Left lung (tissue), 4 donors: ENCODE measurements at regions not wholly inside any gene's neighbourhood (a gene's known extent, or its start where the extent isn't known, plus 50 kb on each side); places are given as distances from the start of the nearest gene placed in this dataset.

Source experiments
- ATAC-seq: fragments of 200-7000 bp; cut with Tn5 transposase; one replicate; pipeline ENCODE4 v1.9.1; 2020; ENCODE audit warnings: moderate library complexity
- DNase-seq, 4 donors: peaks; one replicate each; pipeline ENCODE4 v3.0.0-alpha.2; 2013 to 2020
- H3K27ac ChIP-seq, 2 donors: fragments of 200-600 bp; sonication (generic) in 1 of 2; one replicate each; pipeline versions ENCODE4 v1.5.0 to v1.8.0; 2020 to 2021
- H3K27me3 ChIP-seq, 2 donors: fragments of 200-600 bp; sonication (generic) in 1 of 2; one replicate each; pipeline versions ENCODE4 v1.5.0 to v1.8.0; 2020 to 2021
- H3K36me3 ChIP-seq, 2 donors: fragments of 200-600 bp; sonication (generic) in 1 of 2; one replicate each; pipeline versions ENCODE4 v1.5.0 to v1.8.0; 2020 to 2021
- H3K4me1 ChIP-seq, 2 donors: fragments of 200-600 bp; one replicate each; pipeline ENCODE4 v1.8.0; 2021
- H3K4me3 ChIP-seq, 2 donors: fragments of 200-600 bp; sonication (generic) in 1 of 2; one replicate each; pipeline versions ENCODE4 v1.5.0 to v1.8.0; 2020 to 2021; ENCODE audit warnings: mild to moderate bottlenecking in 1 of 2
- H3K9me3 ChIP-seq, 2 donors: fragments of 200-600 bp; sonication (generic) in 1 of 2; one replicate each; pipeline versions ENCODE4 v1.5.0 to v1.8.0; 2020 to 2021
- CTCF ChIP-seq, 2 donors: fragments of 200-600 bp; sonication (generic) in 1 of 2; IDR thresholded peaks; one replicate each; pipeline versions ENCODE4 v1.5.0 to v1.8.0; 2021; ENCODE audit warnings: antibody characterized with exemption in 2 of 2
- intact Hi-C, 2 donors: fragments of 100-400 bp; cut with DNase I; formaldehyde crosslinking; loops; one replicate each; pipeline versions ENCODE4 v1.11.2 to v1.14.2; 2022
- donor health status: DM: no; HTN: yes; CAD: no.
- donor health status: DM: no; HTN: no; CAD: no.

- no peak for ATAC-seq
- no peaks in the 10 kb centered on the region for H3K4me1 ChIP-seq
- no peak for TF ChIP-seq CTCF (IDR thresholded peaks at IDR 0.05)
- no peaks in the 10 kb centered on the region for H3K36me3 ChIP-seq
- no peaks in the 10 kb centered on the region for H3K27me3 ChIP-seq
- no peak for DNase-seq
- no peaks in the 10 kb centered on the region for H3K9me3 ChIP-seq
- intact Hi-C loops, result no loop called here
- H3K4me3 ChIP-seq, result no peak overlapping the region
- no peak overlapping the region for H3K27ac ChIP-seq
Measured at GRCh38 chr5:89769975-89770374, 639.6 kb downstream of the CETN3 start.

- no peak for ATAC-seq
Measured at GRCh38 chr5:89759802-89760201, 649.8 kb downstream of the CETN3 start.

GRCh38 chr5:89758146-89758545 is 651.4 kb downstream of the CETN3 start:
- Histone ChIP-seq H3K4me3 (no peak overlapping the region), H3K9me3 (no peaks in the 10 kb centered on the region), H3K27me3 (no peaks in the 10 kb centered on the region), H3K4me1 (no peaks in the 10 kb centered on the region), H3K36me3 (no peaks in the 10 kb centered on the region), H3K27ac (no peak overlapping the region)
- ATAC-seq, result no peak
- intact Hi-C loops, result no loop called here
- TF ChIP-seq CTCF (IDR thresholded peaks at IDR 0.05), result no peak
- DNase-seq, result no peak

More at GRCh38 chr5:89759802-89760201, 649.8 kb downstream of the CETN3 start:
- DNase-seq, result no peak
- no peak for TF ChIP-seq CTCF (IDR thresholded peaks at IDR 0.05)
- Histone ChIP-seq H3K27me3 (no peaks in the 10 kb centered on the region), H3K9me3 (no peaks in the 10 kb centered on the region), H3K36me3 (no peaks in the 10 kb centered on the region), H3K27ac (no peak overlapping the region), H3K4me1 (no peaks in the 10 kb centered on the region), H3K4me3 (no peak overlapping the region)
- intact Hi-C loops, result no loop called here

DNA sequence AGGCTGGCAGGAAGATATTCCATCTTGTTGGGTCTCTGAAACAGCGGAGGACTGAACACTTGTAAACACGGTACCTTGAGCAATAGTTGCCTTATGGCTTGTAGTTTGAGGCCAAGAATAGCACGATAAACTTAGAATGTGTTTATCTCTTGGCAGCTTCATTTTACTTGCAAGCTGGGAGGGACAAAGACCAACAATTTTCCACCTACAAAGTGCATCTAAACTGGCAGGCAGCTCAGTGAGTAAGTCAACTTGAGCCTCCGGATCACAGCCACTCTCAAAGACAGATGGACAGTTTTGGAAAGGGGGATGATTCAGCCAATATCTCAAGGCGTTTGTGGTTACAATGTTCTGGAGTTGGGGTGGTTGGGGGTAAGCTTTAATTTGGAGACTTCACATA is 652.6 kb downstream of the CETN3 start:
- DNase-seq, result no peak
- Histone ChIP-seq H3K27me3 (no peaks in the 10 kb centered on the region), H3K9me3 (no peaks in the 10 kb centered on the region), H3K4me3 (no peak overlapping the region), H3K4me1 (no peaks in the 10 kb centered on the region), H3K27ac (no peak overlapping the region), H3K36me3 (no peaks in the 10 kb centered on the region)
- no peak for ATAC-seq
- TF ChIP-seq CTCF (IDR thresholded peaks at IDR 0.05), result no peak
- intact Hi-C loops, result no loop called here

- H3K27ac ChIP-seq, result no peak overlapping the region
- no peaks in the 10 kb centered on the region for H3K4me1 ChIP-seq
- no peak overlapping the region for H3K4me3 ChIP-seq
- no peaks in the 10 kb centered on the region for H3K36me3 ChIP-seq
- no peaks in the 10 kb centered on the region for H3K9me3 ChIP-seq
- H3K27me3 ChIP-seq, result no peaks in the 10 kb centered on the region
- no peak for TF ChIP-seq CTCF (IDR thresholded peaks at IDR 0.05)
- intact Hi-C loops, result no loop called here
- ATAC-seq (no peak), DNase-seq (no peak)
Measured at GRCh38 chr5:89755024-89755423, 654.5 kb downstream of the CETN3 start.
